HUDEP-2 (cell line): ENCODE measurements at regions not wholly inside any gene's neighbourhood (a gene's known extent, or its start where the extent isn't known, plus 50 kb on each side); places are given as distances from the start of the nearest gene placed in this dataset.

Source experiments
- DNase-seq, 76 experiments: peaks; one replicate each; lab custom pipeline; 2025; ENCODE audit not compliant: unreplicated experiment in 76 of 76; lab: John Stamatoyannopoulos, UW

DNA sequence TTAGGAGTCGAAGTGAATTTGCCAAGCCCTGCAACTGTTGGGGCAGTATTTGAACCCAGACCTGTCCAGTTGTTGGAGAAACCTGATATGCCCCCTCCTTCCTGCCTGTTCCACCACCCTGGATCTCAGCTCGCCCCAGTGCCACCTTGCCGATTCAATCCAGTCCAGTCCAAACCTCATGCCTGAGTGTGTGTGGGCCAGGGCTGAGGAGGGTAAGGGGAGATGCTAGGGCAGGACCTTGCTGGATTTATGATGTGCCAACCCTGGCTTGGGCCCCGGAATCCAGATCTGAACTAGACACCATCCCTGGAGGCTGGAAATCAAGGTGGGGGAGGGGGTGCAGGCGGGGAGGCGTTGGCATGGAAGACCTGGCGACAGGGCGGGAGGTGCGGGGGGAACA is 98.9 kb upstream of the WNT4 start:
- no peak for DNase-seq

DNA sequence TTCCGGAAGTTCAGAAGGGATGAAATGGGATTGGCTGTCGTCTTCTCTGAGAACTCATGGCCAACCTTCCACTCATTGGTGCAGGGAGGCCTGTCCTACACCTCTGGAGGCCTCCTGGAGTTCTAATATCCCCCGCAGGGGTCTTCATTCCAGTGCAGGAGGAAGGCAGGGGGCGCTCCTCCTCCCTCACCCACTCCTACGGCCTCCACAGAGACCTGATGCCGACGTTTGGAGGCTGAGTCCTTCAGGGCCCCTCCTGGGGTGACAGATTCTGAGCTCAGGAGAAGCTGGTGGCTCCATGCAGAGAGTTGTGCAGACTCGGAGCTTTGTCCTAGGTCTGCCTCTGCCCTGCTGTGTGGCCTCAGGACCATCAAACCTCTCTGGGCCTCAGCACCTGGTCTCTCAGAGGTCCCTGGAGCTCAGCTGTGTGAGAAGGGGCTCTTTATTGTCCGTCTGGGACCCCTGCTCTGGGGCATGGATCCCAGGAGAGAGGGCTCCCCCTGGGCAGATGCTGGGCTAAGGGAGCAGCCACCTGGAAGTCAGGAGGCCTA is 102.3 kb upstream of the WNT4 start:
- no peak for DNase-seq

DNA sequence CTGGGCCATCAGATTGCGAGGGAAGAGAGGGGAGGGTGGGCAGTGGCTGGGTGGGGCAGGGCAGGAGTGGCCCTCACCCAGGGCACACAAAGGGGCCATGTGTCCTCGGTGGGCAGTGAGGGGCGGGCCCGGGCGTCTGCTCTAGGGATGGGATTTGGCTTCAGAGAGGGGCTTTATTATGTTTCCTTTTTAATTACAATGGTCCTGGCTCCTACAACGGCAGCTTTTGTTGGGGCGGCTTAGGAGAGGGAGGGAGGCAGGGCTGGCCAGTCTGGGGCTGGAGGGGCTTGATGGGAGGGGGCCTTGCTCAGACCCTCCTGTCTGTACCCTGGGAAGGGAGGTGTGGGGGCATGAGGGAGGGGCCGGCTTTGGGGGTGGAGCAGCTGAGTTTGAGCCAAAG is 102.8 kb upstream of the WNT4 start:
- no peak for DNase-seq

GRCh38 chr1:22246755-22247480 is 104.0 kb upstream of the WNT4 start:
- DNase-seq = no peak

GRCh38 chr1:22247527-22248245 is 104.8 kb upstream of the WNT4 start:
- no peak for DNase-seq

DNA sequence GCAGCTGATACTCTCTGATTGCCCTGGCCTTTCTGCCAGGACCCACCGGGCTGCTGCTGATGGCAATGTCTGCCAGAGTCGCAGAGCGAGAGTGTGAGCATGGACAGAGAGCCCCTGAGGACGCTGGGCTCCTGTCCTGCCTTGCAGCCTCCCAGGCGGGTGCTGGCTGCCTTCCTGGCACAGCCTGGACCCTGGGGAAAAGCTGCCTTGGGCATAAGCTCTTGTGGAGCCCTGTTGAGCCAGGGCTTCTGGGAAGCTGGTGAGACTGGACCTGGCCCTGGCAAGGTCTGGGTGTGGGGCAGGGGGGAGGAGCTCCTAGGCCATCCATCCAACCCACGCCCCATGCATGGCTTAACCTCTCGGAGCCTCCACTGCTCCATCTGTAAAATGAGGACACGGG is 105.8 kb upstream of the WNT4 start:
- no peak for DNase-seq

DNA sequence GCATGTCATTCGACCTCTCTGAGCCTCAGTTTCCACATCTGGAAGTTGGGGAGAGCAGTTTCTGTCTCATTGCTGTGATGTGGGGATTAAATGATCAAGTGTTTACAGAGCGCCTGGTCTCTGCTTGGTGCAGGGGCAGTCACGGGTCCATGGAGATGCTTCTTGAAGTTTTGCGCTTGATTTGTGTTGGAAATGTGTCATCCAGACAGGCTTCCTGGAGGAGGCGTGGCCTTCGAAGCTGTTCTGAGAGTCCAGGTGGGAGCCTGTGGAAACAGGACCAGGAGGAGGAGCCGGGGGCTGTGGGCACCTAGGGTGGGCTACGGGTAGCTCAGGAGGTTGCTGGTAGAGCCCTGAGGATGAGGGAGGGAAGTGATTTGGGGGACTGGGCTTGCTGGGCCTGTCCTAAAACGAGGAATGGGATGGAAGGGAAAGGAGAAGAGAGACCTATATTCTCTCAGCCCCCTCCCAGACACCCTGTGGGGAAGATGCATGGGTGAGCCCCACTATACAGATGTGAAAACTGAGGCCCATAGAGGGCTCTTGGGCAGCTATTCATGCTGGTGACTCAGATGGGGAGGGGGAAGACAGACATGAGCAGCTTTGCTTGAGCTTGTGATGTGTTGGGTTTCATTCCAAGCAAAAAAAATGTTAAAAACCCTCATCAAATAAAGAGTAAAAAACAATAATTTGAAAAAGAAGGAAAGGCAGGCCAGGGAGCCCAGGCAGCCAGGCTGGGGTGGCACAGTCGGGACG is 107.2 kb upstream of the WNT4 start:
- DNase-seq = no peak

GRCh38 chr1:22250724-22251123 is 107.8 kb upstream of the WNT4 start:
- DNase-seq = no peak

DNA sequence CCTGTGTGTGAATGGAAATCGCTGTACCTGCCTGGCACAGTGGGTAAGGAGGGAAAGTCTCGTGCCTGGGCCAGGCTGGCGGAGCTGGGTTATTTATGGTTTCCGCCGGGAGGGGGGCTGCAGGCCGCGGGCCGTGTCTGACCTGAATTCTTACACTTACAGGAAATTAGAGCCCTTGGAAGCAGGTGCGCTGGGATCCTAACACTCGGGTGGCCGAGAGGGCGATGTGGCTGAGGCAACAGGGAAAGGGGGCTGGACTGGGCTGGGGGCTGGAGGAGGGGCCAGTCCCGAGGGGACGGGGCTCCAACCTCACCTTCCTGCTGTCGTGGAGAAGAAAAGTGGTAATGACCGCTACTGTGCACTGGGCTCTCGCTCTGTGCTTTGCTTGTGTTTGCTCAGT is 109.4 kb upstream of the WNT4 start:
- no peak for DNase-seq

DNA sequence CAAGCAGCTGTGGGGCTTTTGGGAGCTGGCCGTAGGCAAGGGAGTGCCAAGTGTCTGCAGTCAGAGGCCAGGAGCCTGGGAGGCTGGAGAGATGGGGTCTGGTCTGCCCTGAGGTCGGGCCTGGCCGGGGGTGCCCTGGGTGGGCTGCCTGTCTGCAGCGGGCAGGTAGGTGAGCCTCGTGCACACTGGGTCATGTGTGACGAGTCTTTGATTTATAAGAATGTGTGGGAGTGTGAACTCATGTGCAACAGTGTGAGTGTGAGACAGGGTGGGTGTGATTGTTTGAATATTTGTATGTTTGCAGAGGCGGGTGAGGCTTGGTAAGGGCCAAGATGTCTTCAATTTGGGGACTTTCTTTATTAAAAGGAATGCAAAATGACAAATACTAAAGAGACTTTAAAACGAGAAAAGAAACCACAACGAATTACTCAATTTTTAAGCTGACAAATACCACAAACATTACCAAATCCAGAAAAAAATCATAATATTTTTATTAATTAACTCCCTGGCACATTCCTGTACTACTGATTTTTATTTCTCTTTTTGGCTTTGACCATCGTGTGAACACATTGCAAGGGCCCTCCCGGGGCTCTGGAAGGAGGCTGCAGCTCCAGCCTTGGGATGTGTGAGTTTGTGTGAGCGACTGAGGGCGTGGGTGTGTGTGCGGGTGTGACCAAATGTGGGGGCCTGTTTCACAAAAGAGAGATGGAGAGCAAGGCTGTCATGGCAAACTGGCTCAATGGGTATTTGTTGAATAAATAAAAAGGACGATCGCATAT is 110.3 kb upstream of the WNT4 start:
- no peak for DNase-seq

GRCh38 chr1:22254756-22255155 is 111.9 kb upstream of the WNT4 start:
- no peak for DNase-seq

DNA sequence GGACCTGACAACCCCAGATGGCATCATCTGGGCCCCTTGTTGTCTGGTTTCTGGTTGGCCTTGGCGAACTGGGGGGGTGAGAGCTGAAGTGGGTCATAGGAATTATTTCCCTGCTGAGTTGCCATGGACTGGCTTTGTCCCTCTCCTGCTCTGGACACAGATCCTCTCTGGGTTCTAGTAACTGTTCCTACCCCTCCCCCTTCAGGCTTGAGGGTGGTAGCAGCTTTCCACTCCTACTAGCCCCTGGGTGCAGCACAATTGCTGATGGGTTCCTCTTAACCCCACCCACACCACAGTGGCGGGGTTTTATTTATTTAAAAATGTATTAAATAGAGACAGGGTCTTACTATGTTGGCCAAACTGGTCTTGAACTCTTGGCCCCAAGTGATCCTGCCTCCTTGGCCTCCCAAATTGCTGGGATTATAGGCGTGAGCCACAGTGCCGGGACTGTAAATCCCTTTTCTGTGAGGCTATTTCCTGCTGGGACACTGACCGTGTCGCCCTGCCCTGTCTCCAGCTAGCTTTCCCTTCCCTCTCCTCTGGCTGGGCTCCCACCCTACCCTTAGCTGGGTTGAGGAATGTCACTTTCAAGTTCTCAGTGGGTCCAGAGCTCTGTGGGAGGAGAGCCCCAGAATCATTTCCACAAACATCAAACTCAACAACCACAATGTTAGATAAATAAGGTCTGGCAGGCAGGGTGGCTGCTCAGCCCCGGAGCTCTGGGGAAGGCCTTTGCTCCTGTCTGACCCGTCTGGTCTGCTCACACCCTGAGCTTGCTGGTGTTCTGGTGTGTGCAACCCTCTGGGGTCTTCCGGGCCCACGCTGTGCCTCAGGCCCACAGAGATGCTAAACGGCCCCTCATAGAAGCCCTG is 112.7 kb upstream of the WNT4 start:
- DNase-seq = no peak

- no peak for DNase-seq
Measured at GRCh38 chr1:22256213-22256512, 113.3 kb upstream of the WNT4 start.

GRCh38 chr1:22257290-22258275 is 114.7 kb upstream of the WNT4 start:
- no peak for DNase-seq

DNA sequence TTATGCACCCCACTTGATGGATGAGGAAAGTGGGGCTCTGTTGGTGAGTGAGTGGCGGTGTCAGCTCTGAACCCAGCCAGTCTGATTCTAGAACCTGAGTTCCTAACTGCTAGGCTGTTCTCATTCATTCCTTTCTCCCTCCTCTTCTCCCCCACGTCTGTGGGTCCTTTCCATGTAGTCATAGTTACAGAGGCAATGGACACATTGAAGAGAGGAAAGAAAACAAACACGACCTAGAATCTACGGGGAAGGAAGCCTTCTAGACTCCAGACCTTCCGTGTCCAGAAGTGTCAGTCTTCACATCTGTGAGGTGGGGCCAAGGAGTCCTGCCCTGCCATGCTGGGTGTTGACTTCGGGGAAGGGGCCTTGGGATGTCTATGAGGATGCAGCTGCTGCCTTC is 115.8 kb upstream of the WNT4 start:
- DNase-seq = no peak

GRCh38 chr1:22259551-22260282 is 116.8 kb upstream of the WNT4 start:
- no peak for DNase-seq

DNA sequence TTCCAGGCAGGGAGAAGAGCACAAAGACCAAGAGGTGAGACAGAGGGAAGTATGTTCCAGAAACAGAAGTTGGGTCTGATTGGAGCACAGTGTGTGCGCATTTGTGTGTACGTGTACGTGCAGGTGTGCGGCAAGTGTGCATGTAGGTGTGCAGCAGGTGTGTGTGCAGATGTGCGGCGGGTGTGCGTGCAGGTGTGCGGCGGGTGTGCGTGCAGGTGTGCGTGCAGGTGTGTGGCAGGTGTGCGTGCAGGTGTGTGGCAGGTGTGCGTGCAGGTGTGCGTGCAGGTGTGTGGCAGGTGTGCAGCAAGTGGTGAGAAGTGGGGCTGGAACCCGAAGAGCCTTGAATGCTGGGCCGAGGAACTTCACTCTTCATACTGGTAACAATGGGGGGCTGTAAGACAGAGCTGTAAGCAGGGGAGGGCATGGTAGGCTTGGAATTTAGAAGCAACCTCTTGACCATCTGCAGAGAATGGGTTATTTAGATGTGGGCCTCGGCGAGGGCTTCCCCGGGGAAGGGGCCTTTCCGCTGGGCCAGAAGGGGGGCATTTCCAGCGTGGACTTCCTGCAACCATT is 118.0 kb upstream of the WNT4 start:
- DNase-seq = no peak

GRCh38 chr1:22261580-22261979 is 118.7 kb upstream of the WNT4 start:
- no peak for DNase-seq
